H9 (cell line): ENCODE measurements at regions not wholly inside any gene's neighbourhood (a gene's known extent, or its start where the extent isn't known, plus 50 kb on each side); places are given as distances from the start of the nearest gene placed in this dataset.
"Not testable (repeated sequence)": the region's sequence is repeated elsewhere in the genome, so short reads cannot be mapped to it uniquely, and the experiment has no call there.

Experiments used
- DNase-seq: peaks from one replicate; pipeline ENCODE4 v3.0.0-alpha.2; 2017
- H2AFZ ChIP-seq: one replicate; pipeline ENCODE4 v1.6.1; 2013; ENCODE audit warnings: mild to moderate bottlenecking, low read length, control low read depth, moderate library complexity
- H2AK5ac ChIP-seq: 2 replicates; pipeline ENCODE4 v1.6.1; 2013; ENCODE audit warnings: low read length, control low read depth, mixed read lengths; ENCODE audit not compliant: insufficient read length
- H2BK120ac ChIP-seq: one replicate; pipeline ENCODE4 v1.6.1; 2013; ENCODE audit warnings: low read depth, mild to moderate bottlenecking, low read length, control low read depth, inconsistent platforms; ENCODE audit not compliant: poor library complexity, severe bottlenecking
- H2BK12ac ChIP-seq: 2 replicates; pipeline ENCODE4 v1.6.1; 2013; ENCODE audit warnings: low read length, control low read depth, mixed read lengths, low read depth; ENCODE audit not compliant: insufficient read length
- H2BK15ac ChIP-seq: 2 replicates; pipeline ENCODE4 v1.6.1; 2013; ENCODE audit warnings: low read depth, low read length, control low read depth
- H2BK20ac ChIP-seq: one replicate; pipeline ENCODE4 v1.6.1; 2013; ENCODE audit warnings: low read depth, mild to moderate bottlenecking, low read length, control low read depth, inconsistent platforms; ENCODE audit not compliant: poor library complexity, severe bottlenecking
- H2BK5ac ChIP-seq: 2 replicates; pipeline ENCODE4 v1.6.1; 2013; ENCODE audit warnings: low read length, control low read depth, mixed read lengths; ENCODE audit not compliant: insufficient read length
- H3K14ac ChIP-seq: 2 replicates; pipeline ENCODE4 v1.6.1; 2013; ENCODE audit warnings: low read length, control low read depth; ENCODE audit not compliant: insufficient read depth
- H3K18ac ChIP-seq: 2 replicates; pipeline ENCODE4 v1.6.1; 2013; ENCODE audit warnings: low read depth, mild to moderate bottlenecking, mixed read lengths, low read length, control low read depth; ENCODE audit not compliant: insufficient read length
- H3K23ac ChIP-seq: 2 replicates; pipeline ENCODE4 v1.6.1; 2013; ENCODE audit warnings: low read length, control low read depth, mixed read lengths, low read depth; ENCODE audit not compliant: insufficient read length
- H3K23me2 ChIP-seq: 2 replicates; pipeline ENCODE4 v1.6.1; 2013; ENCODE audit warnings: low read depth, mild to moderate bottlenecking, mixed read lengths, low read length, control low read depth; ENCODE audit not compliant: insufficient read length, poor library complexity, severe bottlenecking
- H3K27ac ChIP-seq: 2 replicates; pipeline ENCODE4 v1.5.1; 2013; ENCODE audit warnings: low read length, control low read depth, mixed read lengths, low read depth; ENCODE audit not compliant: insufficient read length
- H3K27me3 ChIP-seq: 2 replicates; pipeline ENCODE4 v1.6.1; 2013; ENCODE audit warnings: low read length, control low read depth, inconsistent platforms; ENCODE audit not compliant: insufficient read depth
- H3K4ac ChIP-seq: 2 replicates; pipeline ENCODE4 v1.6.1; 2013; ENCODE audit warnings: low read depth, mild to moderate bottlenecking, control low read depth, inconsistent platforms, low read length, moderate library complexity
- H3K4me1 ChIP-seq: 2 replicates; pipeline ENCODE4 v1.6.1; 2013; ENCODE audit warnings: low read length, control low read depth, inconsistent platforms; ENCODE audit not compliant: insufficient read depth
- H3K4me2 ChIP-seq: 2 replicates; pipeline ENCODE4 v1.6.1; 2013; ENCODE audit warnings: low read length, control low read depth, mixed read lengths; ENCODE audit not compliant: insufficient read length, insufficient read depth
- H3K56ac ChIP-seq: 2 replicates; pipeline ENCODE4 v1.6.1; 2013; ENCODE audit warnings: low read depth, mild to moderate bottlenecking, mixed read lengths, low read length, control low read depth; ENCODE audit not compliant: insufficient read length
- H3K79me1 ChIP-seq: 2 replicates; pipeline ENCODE4 v1.6.1; 2013; ENCODE audit warnings: low read depth, mild to moderate bottlenecking, moderate library complexity, low read length, control low read depth, inconsistent platforms; ENCODE audit not compliant: insufficient read depth, poor library complexity, severe bottlenecking
- H3K79me2 ChIP-seq: 2 replicates; pipeline ENCODE4 v1.6.1; 2013; ENCODE audit warnings: low read length, control low read depth, inconsistent platforms; ENCODE audit not compliant: insufficient read depth
- H3K9ac ChIP-seq: 2 replicates; pipeline ENCODE4 v1.6.1; 2013; ENCODE audit warnings: low read length, control low read depth, mixed read lengths; ENCODE audit not compliant: insufficient read length; ENCODE audit errors: extremely low read depth
- H3K9me3 ChIP-seq: one replicate; pipeline ENCODE4 v1.6.1; 2013; ENCODE audit warnings: low read depth, low read length, inconsistent platforms; ENCODE audit not compliant: control insufficient read depth
- H3T11ph ChIP-seq: one replicate; pipeline ENCODE4 v1.6.1; 2013; ENCODE audit warnings: mild to moderate bottlenecking, low read length, control low read depth, inconsistent platforms
- H4K20me1 ChIP-seq: one replicate; pipeline ENCODE4 v1.6.1; 2013; ENCODE audit not compliant: control insufficient read depth, insufficient read length, insufficient read depth
- H4K5ac ChIP-seq: 2 replicates; pipeline ENCODE4 v1.6.1; 2013; ENCODE audit warnings: low read depth, mild to moderate bottlenecking, mixed read lengths, low read length, control low read depth; ENCODE audit not compliant: insufficient read length
- H4K8ac ChIP-seq: replicated peaks from 2 replicates; pipeline ENCODE4 v1.6.1; 2013; ENCODE audit warnings: low read length, control low read depth, mixed read lengths, low read depth; ENCODE audit not compliant: insufficient read length
- H4K91ac ChIP-seq: 2 replicates; pipeline ENCODE4 v1.6.1; 2013; ENCODE audit warnings: low read depth, mild to moderate bottlenecking, moderate library complexity, mixed read lengths, low read length, control low read depth; ENCODE audit not compliant: insufficient read length
- H3K27ac Mint-ChIP-seq, 3 experiments: 2 replicates in 2 of 3; 3 replicates in 1 of 3; pipeline ENCODE4 v1.8.0; 2020 to 2021; ENCODE audit warnings: mixed read lengths in 3 of 3, mild to moderate bottlenecking in 1 of 3, moderate library complexity in 1 of 3
- H3K27me3 Mint-ChIP-seq: 2 replicates; pipeline ENCODE4 v1.8.0; 2021; ENCODE audit warnings: low read depth, mild to moderate bottlenecking, moderate library complexity, mixed read lengths
- H3K36me3 Mint-ChIP-seq, 3 experiments: 2 replicates in 2 of 3; 3 replicates in 1 of 3; pipeline ENCODE4 v1.8.0; 2020 to 2021; ENCODE audit warnings: low read depth in 3 of 3, mixed read lengths in 3 of 3; ENCODE audit not compliant: insufficient read depth in 1 of 3
- H3K4me1 Mint-ChIP-seq, 2 experiments: 2 replicates each; pipeline ENCODE4 v1.8.0; 2020; ENCODE audit warnings: mixed read lengths in 2 of 2
- H3K4me3 Mint-ChIP-seq, 2 experiments: 2 replicates in 1 of 2; 3 replicates in 1 of 2; pipeline ENCODE4 v1.8.0; 2020 to 2021; ENCODE audit warnings: mild to moderate bottlenecking in 2 of 2, mixed read lengths in 2 of 2, moderate library complexity in 1 of 2
- H3K9me3 Mint-ChIP-seq, 2 experiments: 2 replicates in 1 of 2; 3 replicates in 1 of 2; pipeline ENCODE4 v1.8.0; 2020; ENCODE audit warnings: mild to moderate bottlenecking in 2 of 2, mixed read lengths in 2 of 2, moderate library complexity in 1 of 2
- WGBS: extraction: QIAGEN DNeasy Blood & Tissue Kit; methylation state at CpG from one replicate; pipeline ENCODE4 v1.1.7; 2013; ENCODE audit warnings: missing lambda C conversion rate, low lambda C conversion rate, mixed read lengths; ENCODE audit not compliant: insufficient read length; ENCODE audit errors: extremely low coverage; 5-methylcytosine and 5-hydroxymethylcytosine counted together
- TF ChIP-seq, protein P1 (sequence below): fragments of 200-600 bp; sonication (generic); conservative IDR thresholded peaks from 3 replicates; pipeline ENCODE4 v1.8.0; 2021; ENCODE audit warnings: antibody characterized with exemption, mild to moderate bottlenecking

DNA sequence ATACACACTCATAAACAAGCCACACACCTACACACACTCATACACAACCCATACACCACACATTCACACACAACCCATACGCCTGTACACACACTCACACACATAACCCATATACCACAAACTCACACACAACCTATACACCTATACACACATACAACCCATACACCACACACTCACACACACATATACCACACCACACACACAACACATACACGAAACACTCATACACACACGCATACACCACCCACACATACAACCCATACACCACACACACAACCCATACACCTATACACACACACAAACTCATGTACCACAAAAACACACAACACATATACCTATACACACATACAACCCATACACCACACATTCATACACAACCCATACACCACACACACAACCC lies 164.3 kb downstream of the TMEM121 start:
- Mint-ChIP-seq H3K4me1 (no peaks in the 10 kb centered on the region), H3K9me3 (peaks cover 62 to 66% of the 10 kb centered on the region in 2 experiments), H3K4me3 (no peak overlapping the region; a peak in 1 of 5 replicates), H3K36me3 (peaks cover 30 to 44% (median 42%) of the 10 kb centered on the region in 3 experiments), H3K27me3 (peaks cover 10% of the 10 kb centered on the region), H3K27ac (no peak overlapping the region)
- no peak overlapping the region for H2AFZ ChIP-seq
- no peak overlapping the region for H3K14ac ChIP-seq
- H3K4me2 ChIP-seq: no peak overlapping the region
- H3K4me1 ChIP-seq: no peaks in the 10 kb centered on the region
- H2BK12ac ChIP-seq: no peak overlapping the region
- peaks cover 61% of the 10 kb centered on the region for H3K9me3 ChIP-seq
- H4K8ac ChIP-seq: no peak overlapping the region
- no peak overlapping the region for H2BK20ac ChIP-seq
- no peak overlapping the region for H3K18ac ChIP-seq
- no peak overlapping the region for H4K5ac ChIP-seq
- no peak overlapping the region for H3K9ac ChIP-seq
- H2BK15ac ChIP-seq: no peak overlapping the region
- H3K4ac ChIP-seq: no peak overlapping the region
- no peak overlapping the region for H4K91ac ChIP-seq
- no peak overlapping the region for H2BK120ac ChIP-seq
- DNase-seq: no peak
- H3K56ac ChIP-seq: no peak overlapping the region
- H3T11ph ChIP-seq: no peak overlapping the region
- no peak overlapping the region for H2AK5ac ChIP-seq
- no peak overlapping the region for H2BK5ac ChIP-seq
- TF ChIP-seq, protein P1, sequence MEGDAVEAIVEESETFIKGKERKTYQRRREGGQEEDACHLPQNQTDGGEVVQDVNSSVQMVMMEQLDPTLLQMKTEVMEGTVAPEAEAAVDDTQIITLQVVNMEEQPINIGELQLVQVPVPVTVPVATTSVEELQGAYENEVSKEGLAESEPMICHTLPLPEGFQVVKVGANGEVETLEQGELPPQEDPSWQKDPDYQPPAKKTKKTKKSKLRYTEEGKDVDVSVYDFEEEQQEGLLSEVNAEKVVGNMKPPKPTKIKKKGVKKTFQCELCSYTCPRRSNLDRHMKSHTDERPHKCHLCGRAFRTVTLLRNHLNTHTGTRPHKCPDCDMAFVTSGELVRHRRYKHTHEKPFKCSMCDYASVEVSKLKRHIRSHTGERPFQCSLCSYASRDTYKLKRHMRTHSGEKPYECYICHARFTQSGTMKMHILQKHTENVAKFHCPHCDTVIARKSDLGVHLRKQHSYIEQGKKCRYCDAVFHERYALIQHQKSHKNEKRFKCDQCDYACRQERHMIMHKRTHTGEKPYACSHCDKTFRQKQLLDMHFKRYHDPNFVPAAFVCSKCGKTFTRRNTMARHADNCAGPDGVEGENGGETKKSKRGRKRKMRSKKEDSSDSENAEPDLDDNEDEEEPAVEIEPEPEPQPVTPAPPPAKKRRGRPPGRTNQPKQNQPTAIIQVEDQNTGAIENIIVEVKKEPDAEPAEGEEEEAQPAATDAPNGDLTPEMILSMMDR: no peak
- H3K27ac ChIP-seq: no peak overlapping the region
- no peaks in the 10 kb centered on the region for H3K23me2 ChIP-seq
- no peaks in the 10 kb centered on the region for H3K27me3 ChIP-seq
- no peak overlapping the region for H3K23ac ChIP-seq
- no peaks in the 10 kb centered on the region for H4K20me1 ChIP-seq
- 100% methylated on average over 3 of the region's 3 CpGs for WGBS
- no peaks in the 10 kb centered on the region for H3K79me1 ChIP-seq
- H3K79me2 ChIP-seq: no peaks in the 10 kb centered on the region

DNA sequence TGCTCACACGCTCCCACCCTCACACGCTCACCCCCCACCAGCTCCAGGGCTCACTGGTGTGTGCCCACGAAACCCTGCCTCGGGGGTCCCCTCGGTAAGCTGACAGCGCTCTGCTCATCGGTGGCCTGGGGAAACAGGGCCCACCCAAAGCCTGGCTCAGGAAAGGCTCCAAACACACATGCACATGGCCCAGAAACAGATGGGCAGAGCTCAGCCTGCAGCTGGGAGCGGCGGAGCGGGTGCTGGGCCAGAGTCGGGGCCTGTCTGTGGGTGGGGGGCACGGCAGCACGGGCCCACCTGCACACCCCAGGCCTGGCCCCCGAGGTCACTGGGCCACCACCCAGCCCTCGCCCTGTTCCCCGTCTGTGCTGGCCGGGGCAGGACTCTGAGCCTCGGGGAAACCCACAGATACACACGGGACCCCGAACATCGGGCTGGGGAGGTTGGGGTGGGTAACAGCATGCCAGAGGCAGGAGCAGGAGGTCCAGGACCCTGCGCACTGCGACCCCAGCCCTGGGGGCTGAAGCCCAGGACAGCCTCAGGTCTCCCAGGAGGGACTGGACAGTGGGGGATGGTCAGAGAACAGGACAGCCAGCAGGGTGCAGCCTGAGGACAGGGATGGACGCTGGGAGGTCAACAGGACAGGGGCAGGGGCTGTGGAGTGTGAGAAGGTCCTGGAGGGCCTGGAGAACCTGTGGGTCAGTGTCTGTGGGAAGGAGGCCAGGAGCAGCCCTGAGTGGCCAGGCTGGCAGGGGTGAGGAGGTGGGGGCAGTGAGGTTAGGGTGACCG lies 165.1 kb downstream of the TMEM121 start:
- not testable (repeated sequence) for H3K4me2 ChIP-seq, H3K4me3 Mint-ChIP-seq, DNase-seq, H2AFZ ChIP-seq, H4K91ac ChIP-seq, H3K14ac ChIP-seq, H3T11ph ChIP-seq, H3K4ac ChIP-seq, H2BK5ac ChIP-seq, H3K4me1 Mint-ChIP-seq, H4K5ac ChIP-seq, H4K8ac ChIP-seq, H3K79me1 ChIP-seq, H2BK120ac ChIP-seq, H2BK20ac ChIP-seq, H3K18ac ChIP-seq, H3K56ac ChIP-seq, H3K23ac ChIP-seq, H3K79me2 ChIP-seq, H3K4me1 ChIP-seq, H3K27me3 ChIP-seq, H3K27ac ChIP-seq, H2BK12ac ChIP-seq, H3K27ac Mint-ChIP-seq, H3K23me2 ChIP-seq, H3K9ac ChIP-seq, H4K20me1 ChIP-seq, H2BK15ac ChIP-seq, H2AK5ac ChIP-seq
- H3K27me3 Mint-ChIP-seq: peaks cover 10% of the 10 kb centered on the region
- H3K36me3 Mint-ChIP-seq: peaks cover 30 to 44% (median 42%) of the 10 kb centered on the region in 3 experiments
- H3K9me3 Mint-ChIP-seq: peaks cover 62 to 66% of the 10 kb centered on the region in 2 experiments
- no CpG with 5 or more reads among the region's 25 CpGs for WGBS
- peaks cover 61% of the 10 kb centered on the region for H3K9me3 ChIP-seq
